HEK293 (cell line): ENCODE measurements at regions not wholly inside any gene's neighbourhood (a gene's known extent, or its start where the extent isn't known, plus 50 kb on each side); places are given as distances from the start of the nearest gene placed in this dataset.

Source experiments
- CTCF ChIA-PET: fragments of 350-600 bp; formaldehyde crosslinking; extraction: SDS; loops from one replicate; lab custom pipeline; 2021; ENCODE audit warnings: antibody characterized with exemption; lab: Yijun Ruan, JAX
- POLR2A ChIA-PET: fragments of 300-600 bp; formaldehyde crosslinking; extraction: SDS; loops from one replicate; lab custom pipeline; 2020; ENCODE audit warnings: antibody characterized with exemption, inconsistent platforms; lab: Yijun Ruan, JAX
- H3K27ac ChIP-seq: fragments of 200-500 bp; sonication (Bioruptor generic); 2 replicates; pipeline ENCODE4 v1.5.1; 2014; ENCODE audit warnings: low read depth, low read length, control low read depth, inconsistent platforms; ENCODE audit errors: extremely low read depth
- H3K36me3 ChIP-seq, 2 experiments: fragments of 200-500 bp in 1 of 2; sonication (Bioruptor generic) in 1 of 2; 1 replicate in 1 of 2; 2 replicates in 1 of 2; pipeline ENCODE4 v1.5.1; 2014 to 2017; ENCODE audit warnings: inconsistent platforms in 2 of 2, low read length in 2 of 2; ENCODE audit not compliant: control insufficient read depth in 2 of 2, insufficient read depth in 1 of 2
- H3K4me1 ChIP-seq: fragments of 200-500 bp; sonication (Bioruptor generic); 2 replicates; pipeline ENCODE4 v1.5.1; 2014; ENCODE audit warnings: mild to moderate bottlenecking, low read length, inconsistent platforms; ENCODE audit not compliant: control insufficient read depth, insufficient read depth
- H3K4me3 ChIP-seq: 2 replicates; pipeline ENCODE4 v1.5.1; 2011; ENCODE audit warnings: low read depth, mild to moderate bottlenecking, control low read depth, low read length, moderate library complexity
- H3K9me3 ChIP-seq: fragments of 200-500 bp; sonication (Bioruptor generic); 2 replicates; pipeline ENCODE4 v1.5.1; 2014; ENCODE audit warnings: low read depth, low read length, inconsistent platforms; ENCODE audit not compliant: control insufficient read depth, insufficient read depth
- ELK4 ChIP-seq: IDR thresholded peaks from 2 replicates; pipeline ENCODE4 v1.6.1; 2011; ENCODE audit warnings: mild to moderate bottlenecking, low read depth, low read length, borderline replicate concordance
- KLF1 ChIP-seq: fragments of 450-650 bp; formaldehyde crosslinking; IDR thresholded peaks from 2 replicates; pipeline ENCODE4 v1.5.1; 2016; ENCODE audit warnings: missing biosample characterization, missing genetic modification characterization
- TCF7L2 ChIP-seq: IDR thresholded peaks from 2 replicates; pipeline ENCODE4 v1.6.1; 2011; ENCODE audit warnings: low read depth, mild to moderate bottlenecking, inconsistent platforms, low read length, moderate library complexity, borderline replicate concordance
- ZBTB10 ChIP-seq: fragments of 450-650 bp; formaldehyde crosslinking; IDR thresholded peaks from 2 replicates; pipeline ENCODE4 v1.5.1; 2016; ENCODE audit warnings: missing biosample characterization, missing genetic modification characterization
- ZFP3 ChIP-seq: fragments of 450-650 bp; formaldehyde crosslinking; IDR thresholded peaks from 2 replicates; pipeline ENCODE4 v1.5.1; 2016; ENCODE audit warnings: low read depth, missing biosample characterization, missing genetic modification characterization
- ZFP69B ChIP-seq: fragments of 450-650 bp; formaldehyde crosslinking; IDR thresholded peaks from 2 replicates; pipeline ENCODE4 v1.5.1; 2016; ENCODE audit warnings: missing biosample characterization, missing genetic modification characterization
- ZIC2 ChIP-seq: fragments of 450-650 bp; formaldehyde crosslinking; IDR thresholded peaks from 2 replicates; pipeline ENCODE4 v1.5.1; 2016; ENCODE audit warnings: missing biosample characterization, missing genetic modification characterization
- ZNF114 ChIP-seq: fragments of 450-650 bp; formaldehyde crosslinking; IDR thresholded peaks from 2 replicates; pipeline ENCODE4 v1.5.0; 2017; ENCODE audit warnings: missing biosample characterization, missing genetic modification characterization
- ZNF140 ChIP-seq: fragments of 450-650 bp; formaldehyde crosslinking; IDR thresholded peaks from 2 replicates; pipeline ENCODE4 v1.5.1; 2016; ENCODE audit warnings: missing biosample characterization, missing genetic modification characterization
- ZNF16 ChIP-seq: fragments of 450-650 bp; formaldehyde crosslinking; IDR thresholded peaks from 2 replicates; pipeline ENCODE4 v1.5.1; 2016; ENCODE audit warnings: low read depth, missing biosample characterization, missing genetic modification characterization
- ZNF174 ChIP-seq: fragments of 450-650 bp; formaldehyde crosslinking; IDR thresholded peaks from 2 replicates; pipeline ENCODE4 v1.5.0; 2017; ENCODE audit warnings: missing biosample characterization, mild to moderate bottlenecking, missing genetic modification characterization
- ZNF211 ChIP-seq: fragments of 450-650 bp; formaldehyde crosslinking; IDR thresholded peaks from 2 replicates; pipeline ENCODE4 v1.5.1; 2016; ENCODE audit warnings: low read depth, missing biosample characterization, missing genetic modification characterization
- ZNF23 ChIP-seq: fragments of 450-650 bp; formaldehyde crosslinking; IDR thresholded peaks from 2 replicates; pipeline ENCODE4 v1.5.1; 2016; ENCODE audit warnings: missing biosample characterization, missing genetic modification characterization, borderline replicate concordance
- ZNF280D ChIP-seq: fragments of 450-650 bp; formaldehyde crosslinking; IDR thresholded peaks from 2 replicates; pipeline ENCODE4 v1.5.1; 2016; ENCODE audit warnings: missing biosample characterization, missing genetic modification characterization
- ZNF302 ChIP-seq: fragments of 450-650 bp; formaldehyde crosslinking; IDR thresholded peaks from 2 replicates; pipeline ENCODE4 v1.5.1; 2016; ENCODE audit warnings: missing biosample characterization, missing genetic modification characterization, low read depth
- ZNF324 ChIP-seq: fragments of 450-650 bp; formaldehyde crosslinking; IDR thresholded peaks from 2 replicates; pipeline ENCODE4 v1.5.1; 2016; ENCODE audit warnings: missing biosample characterization, missing genetic modification characterization
- ZNF362 ChIP-seq: fragments of 450-650 bp; formaldehyde crosslinking; IDR thresholded peaks from 2 replicates; pipeline ENCODE4 v1.5.1; 2016; ENCODE audit warnings: missing biosample characterization, missing genetic modification characterization
- ZNF394 ChIP-seq: fragments of 450-650 bp; formaldehyde crosslinking; IDR thresholded peaks from 2 replicates; pipeline ENCODE4 v1.5.1; 2016; ENCODE audit warnings: missing biosample characterization, missing genetic modification characterization, mild to moderate bottlenecking, moderate library complexity, borderline replicate concordance
- ZNF530 ChIP-seq: fragments of 450-650 bp; formaldehyde crosslinking; IDR thresholded peaks from 2 replicates; pipeline ENCODE4 v1.5.1; 2016; ENCODE audit warnings: low read depth, missing biosample characterization, missing genetic modification characterization
- ZNF639 ChIP-seq: fragments of 450-650 bp; formaldehyde crosslinking; IDR thresholded peaks from 2 replicates; pipeline ENCODE4 v1.5.1; 2016; ENCODE audit warnings: missing biosample characterization, missing genetic modification characterization
- ZNF654 ChIP-seq: fragments of 450-650 bp; formaldehyde crosslinking; IDR thresholded peaks from 2 replicates; pipeline ENCODE4 v1.5.1; 2016; ENCODE audit warnings: low read depth, missing biosample characterization, missing genetic modification characterization
- ZNF670 ChIP-seq: fragments of 450-650 bp; formaldehyde crosslinking; IDR thresholded peaks from 2 replicates; pipeline ENCODE4 v1.5.1; 2016; ENCODE audit warnings: missing biosample characterization, missing genetic modification characterization, low read depth
- ZNF677 ChIP-seq: fragments of 450-650 bp; IDR thresholded peaks from 2 replicates; pipeline ENCODE4 v1.5.0; 2018; ENCODE audit warnings: missing biosample characterization, mild to moderate bottlenecking, missing genetic modification characterization, moderate library complexity
- ZNF768 ChIP-seq: fragments of 450-650 bp; formaldehyde crosslinking; IDR thresholded peaks from 2 replicates; pipeline ENCODE4 v1.5.1; 2018; ENCODE audit warnings: missing biosample characterization, mild to moderate bottlenecking, missing genetic modification characterization
- ZNF777 ChIP-seq: fragments of 450-650 bp; formaldehyde crosslinking; IDR thresholded peaks from 2 replicates; pipeline ENCODE4 v1.5.1; 2017; ENCODE audit warnings: missing biosample characterization, missing genetic modification characterization, borderline replicate concordance
- ZNF791 ChIP-seq: fragments of 450-650 bp; formaldehyde crosslinking; IDR thresholded peaks from 2 replicates; pipeline ENCODE4 v1.5.1; 2016; ENCODE audit warnings: missing biosample characterization, missing genetic modification characterization
- ZXDB ChIP-seq: fragments of 450-650 bp; formaldehyde crosslinking; IDR thresholded peaks from 2 replicates; pipeline ENCODE4 v1.5.1; 2016; ENCODE audit warnings: missing biosample characterization, missing genetic modification characterization

- POLR2A ChIA-PET, result no interaction called here
These were observed 296.1 kb downstream of the GLRX3 start for GRCh38 chr10:130432271-130432670.

GRCh38 chr10:130432850-130433249 lies 296.7 kb downstream of the GLRX3 start:
- Histone ChIP-seq H3K27ac (no peak overlapping the region), H3K4me1 (no peaks in the 10 kb centered on the region), H3K9me3 (no peaks in the 10 kb centered on the region), H3K4me3 (no peak overlapping the region), H3K36me3 (no peaks in the 10 kb centered on the region)
- ChIA-PET CTCF (no interaction called here), POLR2A (no interaction called here)
- TF ChIP-seq ZNF394 (tag by site-specific recombination) (no peak), ZNF677 (tag by site-specific recombination) (no peak), ELK4 (no peak), ZNF654 (no peak), ZNF639 (tag by site-specific recombination) (no peak), ZNF670 (tag by site-specific recombination) (no peak), ZNF16 (tag by site-specific recombination) (no peak), TCF7L2 (no peak), ZFP69B (tag by site-specific recombination) (no peak), ZNF768 (no peak), ZNF140 (tag by site-specific recombination) (no peak), ZIC2 (tag by site-specific recombination) (no peak), ZXDB (tag by site-specific recombination) (no peak), ZNF324 (tag by site-specific recombination) (no peak), ZNF211 (no peak), ZNF280D (tag by site-specific recombination) (no peak), ZNF791 (tag by site-specific recombination) (no peak)

More at GRCh38 chr10:130432271-130432670, 296.1 kb downstream of the GLRX3 start:
- no peaks in the 10 kb centered on the region for H3K9me3 ChIP-seq
- H3K36me3 ChIP-seq, result no peaks in the 10 kb centered on the region
- no peaks in the 10 kb centered on the region for H3K4me1 ChIP-seq
- CTCF ChIA-PET, result no interaction called here
- H3K4me3 ChIP-seq, result no peak overlapping the region
- no peak overlapping the region for H3K27ac ChIP-seq
- TF ChIP-seq TCF7L2, result no peak
- TF ChIP-seq ZNF394 (tag by site-specific recombination), result no peak
- no peak for TF ChIP-seq ZBTB10 (tag by site-specific recombination)
- TF ChIP-seq ZNF777 (tag by site-specific recombination), result no peak
- no peak for TF ChIP-seq ZNF302 (tag by site-specific recombination)
- TF ChIP-seq ZNF174 (tag by site-specific recombination), result no peak
- TF ChIP-seq ZNF23, result no peak
- TF ChIP-seq ZFP3, result no peak
- TF ChIP-seq ZNF362 (tag by site-specific recombination), result no peak
- no peak for TF ChIP-seq ZNF530 (tag by site-specific recombination)
- TF ChIP-seq KLF1 (tag by site-specific recombination), result no peak
- TF ChIP-seq ZNF114 (tag by site-specific recombination), result no peak
